AG08396 (cell line): ENCODE measurements at regions not wholly inside any gene's neighbourhood (a gene's known extent, or its start where the extent isn't known, plus 50 kb on each side); places are given as distances from the start of the nearest gene placed in this dataset.

ENCODE experiments used
- DNase-seq: peaks from one replicate; pipeline ENCODE4 v3.0.0; 2012; ENCODE audit warnings: low spot score, mixed read lengths

GRCh38 chr12:30827101-30828066, 72.6 kb upstream of the CAPRIN2 start:
- DNase-seq = no peak

DNA sequence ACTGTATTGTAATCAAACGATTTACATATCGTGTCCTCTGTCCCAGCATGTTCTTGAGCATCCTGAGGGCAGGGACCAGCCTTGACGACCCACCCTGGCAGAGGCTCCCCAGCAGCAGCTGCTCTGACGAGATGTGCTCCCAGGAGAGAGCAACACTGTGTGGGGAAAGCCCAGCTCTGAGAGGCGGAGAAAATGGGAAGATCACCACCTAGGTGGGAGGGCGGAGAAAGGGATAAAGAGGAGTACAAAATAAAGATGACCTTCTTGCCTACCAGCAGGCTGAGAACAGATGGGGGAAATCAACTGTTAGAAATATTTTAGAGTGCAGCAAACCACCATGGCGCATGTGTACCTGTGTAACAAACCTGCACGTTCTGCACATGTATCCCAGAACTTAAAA, 71.5 kb upstream of the CAPRIN2 start:
- no peak for DNase-seq

GRCh38 chr12:30825341-30825740, 70.6 kb upstream of the CAPRIN2 start:
- no peak for DNase-seq

DNA sequence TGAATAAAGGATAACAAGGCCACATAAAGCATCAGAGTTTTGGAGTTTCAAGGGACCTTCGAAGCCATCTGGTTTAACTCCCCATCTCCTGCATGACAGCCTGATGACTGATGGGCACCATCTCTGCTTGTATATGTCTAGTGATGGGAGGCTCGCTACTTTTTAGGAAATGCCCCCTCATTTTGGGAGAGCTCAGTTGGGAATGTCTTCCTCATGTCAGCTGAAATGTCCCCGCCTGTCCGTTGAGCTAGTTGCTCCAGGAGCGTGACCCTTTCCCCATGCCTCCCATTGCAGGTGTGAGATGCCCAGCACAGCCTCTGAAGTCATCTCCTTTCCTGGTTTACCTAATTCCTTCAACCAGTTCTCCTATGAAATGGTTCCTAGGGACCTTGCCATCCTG, 69.6 kb upstream of the CAPRIN2 start:
- DNase-seq = no peak

DNA sequence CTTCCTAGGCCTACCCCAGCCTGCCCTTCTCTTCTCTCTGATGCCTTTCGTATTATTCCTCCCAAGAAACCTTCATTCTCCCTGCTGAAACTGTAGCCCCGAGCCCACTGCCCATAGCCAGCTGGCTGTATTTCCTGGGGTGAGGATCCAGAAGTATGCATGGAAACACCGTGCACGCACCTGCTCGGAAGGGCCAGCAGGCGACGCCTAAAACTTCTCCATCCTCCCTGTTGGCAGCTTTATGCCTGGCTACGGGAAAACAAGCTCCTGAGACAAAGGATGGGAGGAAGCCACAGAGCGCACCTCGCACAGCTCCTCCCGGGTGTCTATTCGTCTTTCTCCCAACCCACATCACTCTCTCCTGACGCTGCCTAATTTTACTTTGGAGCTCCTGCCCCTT, 69.0 kb upstream of the CAPRIN2 start:
- no peak for DNase-seq

DNA sequence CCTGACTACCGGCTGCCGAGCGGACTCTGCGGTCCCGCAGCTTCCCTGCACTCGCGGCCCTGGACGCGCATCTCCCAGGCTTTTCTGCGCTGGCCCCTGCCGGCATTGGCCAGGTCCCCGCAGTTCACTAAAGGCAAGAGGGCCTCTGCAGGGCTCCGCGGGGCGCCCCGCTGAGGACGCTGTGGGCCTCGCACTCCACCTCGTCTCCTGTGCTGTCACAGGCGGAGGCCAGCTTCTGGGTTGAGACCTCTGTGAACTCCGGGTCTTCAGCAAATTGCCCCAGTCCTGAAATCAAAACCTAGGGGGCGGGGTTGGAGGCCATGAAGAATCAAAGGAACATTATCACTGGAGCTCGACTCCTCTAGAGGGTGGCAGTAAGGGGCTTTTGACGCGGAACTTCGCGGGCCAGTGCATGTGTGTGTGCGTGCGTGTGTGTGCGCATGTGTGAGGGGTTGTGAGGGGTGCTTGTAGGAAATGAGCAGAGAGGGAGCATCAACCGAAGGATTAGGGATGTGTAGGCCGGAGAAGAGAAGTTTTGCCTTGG, 68.5 kb upstream of the CAPRIN2 start:
- DNase-seq = peak; percentile 44

- peak; percentile 79 for DNase-seq
These were observed 67.8 kb upstream of the CAPRIN2 start for GRCh38 chr12:30822385-30823155.

- DNase-seq = no peak
These were observed 65.7 kb upstream of the CAPRIN2 start for GRCh38 chr12:30820406-30820946.

DNA sequence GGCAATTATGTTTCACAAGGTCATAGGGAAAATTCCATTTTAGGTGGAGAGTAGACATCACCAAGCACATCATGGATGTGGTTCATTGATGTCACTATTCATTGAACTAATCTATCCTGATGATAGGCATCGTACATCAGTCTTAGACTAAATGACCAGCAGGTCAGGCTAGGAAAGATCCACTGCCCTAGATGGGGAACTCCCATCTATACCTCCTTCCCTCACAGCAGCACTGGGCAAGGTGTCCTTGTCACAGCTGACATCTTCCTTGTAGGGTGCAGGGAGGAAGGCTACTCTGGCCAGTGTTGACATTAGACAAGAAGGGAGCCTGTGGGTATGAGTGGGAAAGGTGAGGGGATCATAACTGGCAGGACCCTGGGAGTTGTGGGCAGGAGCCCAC, 63.8 kb upstream of the CAPRIN2 start:
- DNase-seq = no peak

DNA sequence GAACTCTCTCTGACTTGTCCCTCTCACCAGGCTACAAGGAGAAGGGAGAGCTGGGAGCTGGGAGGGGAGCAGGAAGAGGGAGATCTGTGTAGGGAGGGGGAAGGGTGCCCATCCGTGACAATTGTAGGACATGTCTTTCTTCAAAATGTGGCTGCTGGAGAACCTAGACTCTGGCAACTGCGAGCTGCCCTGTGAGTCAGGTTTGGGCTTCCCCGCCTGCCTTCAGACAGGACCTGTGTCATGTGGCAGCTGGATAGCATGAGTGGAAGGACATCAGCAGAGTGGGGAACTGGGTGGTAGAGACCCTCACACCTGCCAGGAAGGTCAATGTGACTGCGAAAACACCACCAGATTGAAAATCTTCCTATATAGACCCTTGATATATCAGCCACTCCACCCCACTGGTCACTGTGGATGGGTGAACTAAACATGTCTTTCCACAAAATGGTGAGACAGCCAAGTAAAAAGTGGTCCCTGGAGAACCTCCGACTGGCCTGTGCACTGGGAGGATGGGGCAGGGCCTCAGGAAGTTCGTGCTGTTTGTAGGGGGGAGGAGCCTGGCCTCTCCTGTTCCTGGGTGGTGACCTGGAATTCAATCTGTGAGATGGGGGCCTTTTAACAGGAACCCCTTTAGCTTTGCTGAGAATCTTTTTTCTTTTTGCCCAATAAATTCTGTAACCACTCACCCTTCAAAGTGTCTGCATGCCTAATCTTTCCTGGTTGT, 62.2 kb upstream of the CAPRIN2 start:
- DNase-seq = no peak

DNA sequence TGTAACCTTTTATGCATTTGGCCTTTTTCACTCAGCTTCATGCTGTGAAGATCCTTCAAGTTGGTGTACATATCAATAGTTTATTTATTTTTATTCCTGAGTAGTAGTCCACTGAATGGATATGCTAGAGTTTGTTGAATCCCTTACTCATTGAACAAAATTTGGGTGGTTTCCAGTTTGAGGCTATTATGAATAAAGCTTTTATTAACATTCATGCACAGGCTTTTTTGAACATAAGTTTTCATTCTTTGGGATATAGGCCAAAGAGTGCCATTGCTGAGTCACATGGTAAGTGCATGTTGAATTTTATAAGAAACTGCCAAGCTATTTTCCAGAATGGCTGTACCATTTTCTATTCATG, 59.5 kb upstream of the CAPRIN2 start:
- no peak for DNase-seq

GRCh38 chr12:30813525-30814294, 59.0 kb upstream of the CAPRIN2 start:
- DNase-seq = no peak

DNA sequence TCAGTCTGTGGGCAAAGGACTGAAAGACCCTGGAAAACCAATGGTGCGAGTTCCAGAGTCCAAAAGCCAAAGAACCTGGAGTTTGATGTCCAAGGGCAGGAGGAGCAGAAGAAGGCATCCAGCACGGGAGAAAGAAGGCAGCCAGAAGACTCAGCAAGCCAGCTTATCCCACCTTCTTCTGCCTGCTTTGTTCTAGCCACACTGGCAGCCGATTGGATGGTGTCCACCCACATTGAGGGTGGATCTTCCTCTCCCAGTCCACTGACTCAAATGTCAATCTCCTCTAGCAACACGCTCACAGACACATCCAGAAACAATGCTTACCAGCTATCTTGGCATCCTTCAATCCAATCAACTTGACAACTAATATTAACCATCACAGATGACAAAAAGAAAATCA, 57.2 kb upstream of the CAPRIN2 start:
- DNase-seq = no peak

GRCh38 chr12:30810918-30811317, 56.2 kb upstream of the CAPRIN2 start:
- DNase-seq = no peak

DNA sequence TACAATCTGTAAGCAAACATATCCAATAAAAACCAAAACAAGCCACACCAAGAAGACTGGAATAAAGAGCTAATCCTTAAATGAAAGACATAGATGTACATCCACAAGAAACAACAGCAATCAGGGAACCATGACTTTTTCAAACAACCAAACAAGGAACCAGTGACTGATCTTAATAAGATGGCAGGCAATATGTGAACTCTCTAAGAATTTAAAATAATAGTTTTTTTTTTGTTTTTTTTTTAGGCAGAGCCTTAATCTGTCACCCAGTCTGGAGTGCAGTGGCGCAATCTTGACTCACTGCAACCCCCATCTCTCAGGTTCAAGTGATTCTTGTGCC, 52.9 kb upstream of the CAPRIN2 start:
- DNase-seq = no peak

GRCh38 chr12:30806989-30807694, 52.4 kb upstream of the CAPRIN2 start:
- DNase-seq = peak; percentile 59

DNA sequence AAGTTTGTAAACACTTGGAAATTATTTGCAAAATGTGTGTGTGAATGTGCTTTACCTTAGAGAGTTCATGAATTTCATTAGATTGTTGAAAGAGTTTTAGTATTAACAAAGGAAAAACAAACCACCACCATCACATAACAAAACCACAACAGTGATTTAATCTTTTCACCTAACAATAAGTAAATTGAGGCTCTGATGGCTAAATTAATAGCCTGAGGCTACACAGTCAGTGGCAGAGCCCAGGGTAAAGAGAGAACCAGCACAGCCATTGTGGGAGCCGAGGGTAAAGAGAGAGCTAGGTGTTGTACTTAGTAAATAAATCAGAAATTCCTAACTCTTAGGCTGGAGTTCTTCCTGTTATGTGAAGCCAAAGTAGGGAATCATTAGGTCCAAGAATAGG, 51.2 kb upstream of the CAPRIN2 start:
- DNase-seq = no peak
